T-cell (primary cell): ENCODE measurements at regions not wholly inside any gene's neighbourhood (a gene's known extent, or its start where the extent isn't known, plus 50 kb on each side); places are given as distances from the start of the nearest gene placed in this dataset.

Experiments used
- ATAC-seq, 4 experiments: fragments of 200-7000 bp in 3 of 4; fragments of 150-1000 bp in 1 of 4; cut with Tn5 transposase; replicated peaks in 1 of 4; 1 replicate in 3 of 4; 2 replicates in 1 of 4; pipeline ENCODE4 v1.10.0; 2021; ENCODE audit warnings: moderate library complexity in 3 of 4, mild to moderate bottlenecking in 2 of 4, moderate number of reproducible peaks in 1 of 4
- CTCF ChIA-PET, 2 donors: fragments of 300-600 bp; sonication (Branson Sonifier 250); formaldehyde crosslinking; loops; one replicate each; lab custom pipeline; 2022; ENCODE audit warnings: antibody characterized with exemption in 2 of 2; lab: Charles Lee
- POLR2A ChIA-PET, 2 donors: fragments of 300-600 bp; sonication (Branson Sonifier 250); formaldehyde crosslinking; loops; one replicate each; lab custom pipeline; 2022; ENCODE audit warnings: antibody characterized with exemption in 2 of 2; lab: Charles Lee
- DNase-seq, 35 experiments: peaks; one replicate each; pipeline versions ENCODE4 v3.0.0 to v3.0.0-alpha.2; 2013 to 2023
- H3K27ac ChIP-seq: one replicate; pipeline ENCODE4 v1.5.1; 2013; ENCODE audit warnings: low read length
- H3K27me3 ChIP-seq, 2 experiments: replicated peaks in 1 of 2; 1 replicate in 1 of 2; 2 replicates in 1 of 2; pipeline versions ENCODE4 v1.6.1 to v1.7.0; 2013; ENCODE audit warnings: low read length in 1 of 2, mixed read lengths in 1 of 2; ENCODE audit not compliant: control insufficient read depth in 2 of 2, insufficient read depth in 2 of 2; ENCODE audit errors: extremely low read depth in 1 of 2
- H3K36me3 ChIP-seq, 2 donors: 1 replicate in 1 of 2; 2 replicates in 1 of 2; pipeline versions ENCODE4 v1.6.1 to v1.7.0; 2013; ENCODE audit warnings: low read length in 1 of 2; ENCODE audit not compliant: control insufficient read depth in 2 of 2, insufficient read depth in 1 of 2; ENCODE audit errors: extremely low read depth in 1 of 2
- H3K4me1 ChIP-seq, 2 experiments: 1 replicate in 1 of 2; 2 replicates in 1 of 2; pipeline versions ENCODE4 v1.6.1 to v1.7.0; 2013; ENCODE audit warnings: low read length in 2 of 2, mixed read lengths in 1 of 2; ENCODE audit not compliant: insufficient read depth in 2 of 2, control insufficient read depth in 1 of 2; ENCODE audit errors: extremely low read depth in 1 of 2
- H3K4me3 ChIP-seq, 2 donors: 1 replicate in 1 of 2; 2 replicates in 1 of 2; pipeline versions ENCODE4 v1.5.1 to v1.7.0; 2013; ENCODE audit warnings: mild to moderate bottlenecking in 2 of 2, low read length in 1 of 2, moderate library complexity in 1 of 2; ENCODE audit not compliant: control insufficient read depth in 1 of 2; ENCODE audit errors: extremely low read depth in 1 of 2
- H3K9me3 ChIP-seq: 2 replicates; pipeline ENCODE4 v1.7.0; 2013
- H3K27ac Mint-ChIP-seq, 2 donors: one replicate each; pipeline ENCODE4 v1.8.0; 2020 to 2021; ENCODE audit warnings: mild to moderate bottlenecking in 2 of 2, mixed read lengths in 2 of 2
- H3K27me3 Mint-ChIP-seq, 2 donors: one replicate each; pipeline ENCODE4 v1.8.0; 2021 to 2022; ENCODE audit warnings: mixed read lengths in 2 of 2
- H3K36me3 Mint-ChIP-seq: one replicate; pipeline ENCODE4 v1.8.0; 2021; ENCODE audit warnings: mixed read lengths
- H3K4me1 Mint-ChIP-seq, 3 donors: one replicate each; pipeline ENCODE4 v1.8.0; 2020 to 2022; ENCODE audit warnings: mixed read lengths in 3 of 3, mild to moderate bottlenecking in 1 of 3
- H3K4me3 Mint-ChIP-seq, 3 donors: one replicate each; pipeline ENCODE4 v1.8.0; 2020 to 2022; ENCODE audit warnings: mild to moderate bottlenecking in 3 of 3, mixed read lengths in 3 of 3, moderate library complexity in 3 of 3
- H3K9me3 Mint-ChIP-seq, 3 donors: one replicate each; pipeline ENCODE4 v1.8.0; 2020 to 2022; ENCODE audit warnings: mixed read lengths in 3 of 3
- WGBS: methylation state at CpG from one replicate; pipeline ENCODE4 v1.1.5; 2013; ENCODE audit warnings: missing lambda C conversion rate; ENCODE audit not compliant: insufficient coverage; 5-methylcytosine and 5-hydroxymethylcytosine counted together

- no CpG with 5 or more reads among the region's 7 CpGs for WGBS
- no peak overlapping the region for H3K4me3 Mint-ChIP-seq
- Histone ChIP-seq H3K27me3 (peaks cover 0 to 5% of the 10 kb centered on the region in 2 experiments), H3K36me3 (no peaks in the 10 kb centered on the region), H3K27ac (no peak overlapping the region), H3K4me3 (no peak overlapping the region), H3K4me1 (peaks cover 0 to 4% of the 10 kb centered on the region in 2 experiments), H3K9me3 (no peaks in the 10 kb centered on the region)
- POLR2A ChIA-PET: interaction anchor here in 1 of 2 donors (0.6 kb wide), 2 partner anchors 187 to 504 kb away, joined by 3 to 5 read pairs; no protein-coding TSS in a partner anchor
- no peak for DNase-seq
- H3K27ac Mint-ChIP-seq: no peak overlapping the region
- H3K4me1 Mint-ChIP-seq: peaks cover 6 to 10% (median 8%) of the 10 kb centered on the region in 3 donors
- H3K9me3 Mint-ChIP-seq: no peaks in the 10 kb centered on the region
- CTCF ChIA-PET: interaction anchor here (0.6 to 2.5 kb wide), 6 partner anchors 14 to 550 kb away, joined by 3 to 8 read pairs (median 4); no protein-coding TSS in a partner anchor
- H3K36me3 Mint-ChIP-seq: no peaks in the 10 kb centered on the region
- H3K27me3 Mint-ChIP-seq: peaks cover 23 to 25% of the 10 kb centered on the region in 2 donors
- ATAC-seq: no peak
Measured at GRCh38 chr3:66803721-66804695, 194.1 kb upstream of the KBTBD8 start.

- peaks cover 0 to 10% (median under 1%) of the 10 kb centered on the region in 3 donors for H3K4me1 Mint-ChIP-seq
- Histone ChIP-seq H3K4me3 (no peak overlapping the region), H3K4me1 (peaks cover 0 to 2% of the 10 kb centered on the region in 2 experiments), H3K36me3 (no peaks in the 10 kb centered on the region), H3K9me3 (no peaks in the 10 kb centered on the region), H3K27ac (no peak overlapping the region), H3K27me3 (no peaks in the 10 kb centered on the region)
- WGBS: 69% methylated on average over 2 of the region's 6 CpGs
- DNase-seq (no peak), ATAC-seq (no peak)
- H3K36me3 Mint-ChIP-seq: no peaks in the 10 kb centered on the region
- ChIA-PET CTCF (interaction anchor here (0.6 to 1.1 kb wide), 4 partner anchors 10 to 342 kb away, joined by 3 to 4 read pairs (median 4); no protein-coding TSS in a partner anchor), POLR2A (no interaction called here)
- H3K27me3 Mint-ChIP-seq: no peaks in the 10 kb centered on the region
- no peak overlapping the region for H3K27ac Mint-ChIP-seq
- no peaks in the 10 kb centered on the region for H3K9me3 Mint-ChIP-seq
- no peak overlapping the region for H3K4me3 Mint-ChIP-seq
Measured at GRCh38 chr3:66808891-66809594, 189.1 kb upstream of the KBTBD8 start.

GRCh38 chr3:66809595-66809958 is 188.5 kb upstream of the KBTBD8 start:
- WGBS: no CpG with 5 or more reads among the region's 4 CpGs
- ChIA-PET CTCF (interaction anchor here (0.6 to 2.5 kb wide), 4 partner anchors 9 to 402 kb away, joined by 3 to 7 read pairs (median 4); no protein-coding TSS in a partner anchor), POLR2A (no interaction called here)
- H3K27ac Mint-ChIP-seq: no peak overlapping the region
- no peak for DNase-seq
- Histone ChIP-seq H3K36me3 (no peaks in the 10 kb centered on the region), H3K9me3 (no peaks in the 10 kb centered on the region), H3K27me3 (no peaks in the 10 kb centered on the region), H3K4me1 (no peaks in the 10 kb centered on the region), H3K27ac (no peak overlapping the region), H3K4me3 (no peak overlapping the region)
- H3K27me3 Mint-ChIP-seq: no peaks in the 10 kb centered on the region
- H3K4me3 Mint-ChIP-seq: no peak overlapping the region
- peaks cover 0 to 6% (median 0%) of the 10 kb centered on the region in 3 donors for H3K4me1 Mint-ChIP-seq
- no peak for ATAC-seq
- H3K36me3 Mint-ChIP-seq: no peaks in the 10 kb centered on the region
- no peaks in the 10 kb centered on the region for H3K9me3 Mint-ChIP-seq

DNA sequence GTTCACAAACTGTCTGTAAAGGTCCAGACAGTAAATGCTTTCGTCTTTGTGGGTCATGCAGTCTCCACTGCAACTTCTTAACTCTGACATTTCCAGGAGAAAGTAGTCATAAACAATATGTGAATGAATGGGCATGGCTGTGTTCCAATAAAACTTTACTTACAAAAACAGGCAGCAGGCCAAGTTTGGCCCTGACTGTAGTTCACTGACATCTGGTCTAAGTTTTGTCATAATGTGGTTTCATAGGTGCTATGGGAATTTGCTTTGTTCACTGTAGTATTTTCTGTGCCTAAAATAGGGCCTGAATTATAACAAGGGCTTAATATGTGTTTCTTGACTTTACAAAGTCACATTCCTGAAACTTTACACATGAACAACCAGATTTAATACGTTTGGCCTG is 186.0 kb upstream of the KBTBD8 start:
- Mint-ChIP-seq H3K36me3 (no peaks in the 10 kb centered on the region), H3K4me3 (no peak overlapping the region), H3K4me1 (peaks cover 0 to 6% (median 0%) of the 10 kb centered on the region in 3 donors), H3K27me3 (peaks cover 3 to 4% of the 10 kb centered on the region in 2 donors), H3K27ac (no peak overlapping the region), H3K9me3 (no peaks in the 10 kb centered on the region)
- CTCF ChIA-PET: interaction anchor here in 1 of 2 donors (0.8 to 2.5 kb wide), 5 partner anchors 10 to 558 kb away, joined by 3 to 7 read pairs (median 3); no protein-coding TSS in a partner anchor
- no CpG with 5 or more reads among the region's 2 CpGs for WGBS
- Histone ChIP-seq H3K27me3 (peaks cover 0 to 2% of the 10 kb centered on the region in 2 experiments), H3K4me1 (no peaks in the 10 kb centered on the region), H3K36me3 (no peaks in the 10 kb centered on the region), H3K9me3 (no peaks in the 10 kb centered on the region), H3K4me3 (no peak overlapping the region), H3K27ac (no peak overlapping the region)
- ATAC-seq (no peak), DNase-seq (no peak)
- POLR2A ChIA-PET: interaction anchor here in 1 of 2 donors (0.5 kb wide), 1 partner anchor 687 kb away, joined by 3 read pairs; no protein-coding TSS in a partner anchor

DNA sequence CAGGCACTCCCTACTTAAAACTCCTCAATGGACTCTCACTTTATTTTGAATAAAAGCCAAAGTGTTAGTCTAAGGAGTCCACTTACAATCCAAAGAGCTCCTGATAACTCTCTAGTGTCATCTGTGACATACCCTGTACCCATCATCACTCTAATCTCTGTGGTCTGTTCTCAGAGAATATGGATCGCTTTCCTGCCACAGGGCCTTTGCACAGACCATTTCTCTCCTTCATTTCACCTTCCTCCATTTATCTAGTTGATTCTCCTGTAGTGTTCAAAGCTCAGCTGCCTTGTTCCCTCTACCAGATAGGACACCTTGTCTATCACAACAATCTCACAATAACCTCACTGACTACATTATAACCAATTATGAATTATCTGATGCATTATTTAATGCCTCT is 185.4 kb upstream of the KBTBD8 start:
- H3K36me3 Mint-ChIP-seq: no peaks in the 10 kb centered on the region
- no peaks in the 10 kb centered on the region for H3K4me1 ChIP-seq
- ChIA-PET POLR2A (interaction anchor here in 1 of 2 donors (0.5 kb wide), 1 partner anchor 688 kb away, joined by 3 read pairs; no protein-coding TSS in a partner anchor), CTCF (interaction anchor here in 1 of 2 donors (0.6 to 1.7 kb wide), 3 partner anchors 9 to 550 kb away, joined by 3 read pairs; no protein-coding TSS in a partner anchor)
- DNase-seq: no peak
- peaks cover 0 to 6% (median 0%) of the 10 kb centered on the region in 3 donors for H3K4me1 Mint-ChIP-seq
- H3K27me3 ChIP-seq: peaks cover 0 to 2% of the 10 kb centered on the region in 2 experiments
- H3K27ac Mint-ChIP-seq: no peak overlapping the region
- ATAC-seq: no peak
- H3K27me3 Mint-ChIP-seq: peaks cover 5% of the 10 kb centered on the region in 2 donors
- H3K36me3 ChIP-seq: no peaks in the 10 kb centered on the region
- 100% methylated on average over 1 of the region's 1 CpG for WGBS
- no peak overlapping the region for H3K27ac ChIP-seq
- H3K9me3 ChIP-seq: no peaks in the 10 kb centered on the region
- H3K9me3 Mint-ChIP-seq: no peaks in the 10 kb centered on the region
- no peak overlapping the region for H3K4me3 Mint-ChIP-seq
- H3K4me3 ChIP-seq: no peak overlapping the region
